ENCODE measurements at regions not wholly inside any gene's neighbourhood (a gene's known extent, or its start where the extent isn't known, plus 50 kb on each side); places are given as distances from the start of the nearest gene placed in this dataset.
"Not testable (repeated sequence)": the region's sequence is repeated elsewhere in the genome, so short reads cannot be mapped to it uniquely, and the experiment has no call there.

GRCh38 chr16:29320274-29320999 is 86.1 kb downstream of the NPIPB11 start:
- Mint-ChIP-seq H3K4me3 (no peak overlapping the region), H3K4me1 (peaks cover 0 to 5% of the 10 kb centered on the region in 2 donors), H3K27me3 (ENCODE audit: low read depth in 2 of 2) (no peaks in the 10 kb centered on the region), H3K27ac (no peak overlapping the region), H3K36me3 (no peaks in the 10 kb centered on the region), H3K9me3 (no peaks in the 10 kb centered on the region)
- Histone ChIP-seq H3K36me3 (ENCODE audit: control insufficient read depth, insufficient read depth, low read length) (no peaks in the 10 kb centered on the region), H3K27ac (ENCODE audit: low read length) (no peak overlapping the region), H3K27me3 (ENCODE audit: control insufficient read depth, insufficient read depth, low read length) (no peaks in the 10 kb centered on the region), H3K4me1 (ENCODE audit: control insufficient read depth, insufficient read depth, low read length) (no peaks in the 10 kb centered on the region), H3K9me3 (ENCODE audit: control insufficient read depth, insufficient read depth, low read length) (no peaks in the 10 kb centered on the region), H3K4me3 (ENCODE audit: low read length) (no peak overlapping the region)
- ATAC-seq (no peak), DNase-seq (no peak)
- TF ChIP-seq CTCF (IDR thresholded peaks at IDR 0.05), result no peak
- WGBS (ENCODE audit: insufficient coverage), result 89% methylated on average over 13 of the region's 14 CpGs
- intact Hi-C loops (cut with micrococcal nuclease), result no loop called here

GRCh38 chr16:29319726-29320125 is 86.8 kb downstream of the NPIPB11 start:
- WGBS (ENCODE audit: insufficient coverage), result 96% methylated on average over 10 of the region's 10 CpGs
- Histone ChIP-seq H3K27me3 (ENCODE audit: control insufficient read depth, insufficient read depth, low read length) (no peaks in the 10 kb centered on the region), H3K27ac (ENCODE audit: low read length) (no peak overlapping the region), H3K36me3 (ENCODE audit: control insufficient read depth, insufficient read depth, low read length) (no peaks in the 10 kb centered on the region), H3K4me1 (ENCODE audit: control insufficient read depth, insufficient read depth, low read length) (no peaks in the 10 kb centered on the region), H3K4me3 (ENCODE audit: low read length) (no peak overlapping the region), H3K9me3 (ENCODE audit: control insufficient read depth, insufficient read depth, low read length) (no peaks in the 10 kb centered on the region)
- Mint-ChIP-seq H3K4me1 (peaks cover 0 to 5% of the 10 kb centered on the region in 2 donors), H3K4me3 (no peak overlapping the region), H3K27ac (no peak overlapping the region), H3K9me3 (no peaks in the 10 kb centered on the region), H3K27me3 (ENCODE audit: low read depth in 2 of 2) (no peaks in the 10 kb centered on the region), H3K36me3 (no peaks in the 10 kb centered on the region)
- no peak for DNase-seq
- intact Hi-C loops (cut with micrococcal nuclease), result no loop called here
- ATAC-seq, result no peak
- TF ChIP-seq CTCF (IDR thresholded peaks at IDR 0.05), result no peak

GRCh38 chr16:29318561-29318968 is 87.9 kb downstream of the NPIPB11 start:
- H3K4me1 Mint-ChIP-seq; H3K27me3 Mint-ChIP-seq (ENCODE audit: low read depth in 2 of 2); H3K36me3 ChIP-seq (ENCODE audit: control insufficient read depth, insufficient read depth, low read length); intact Hi-C loops (cut with micrococcal nuclease); H3K4me3 Mint-ChIP-seq; H3K9me3 Mint-ChIP-seq; H3K9me3 ChIP-seq (ENCODE audit: control insufficient read depth, insufficient read depth, low read length); DNase-seq; H3K27ac Mint-ChIP-seq; H3K36me3 Mint-ChIP-seq; H3K4me1 ChIP-seq (ENCODE audit: control insufficient read depth, insufficient read depth, low read length); H3K27me3 ChIP-seq (ENCODE audit: control insufficient read depth, insufficient read depth, low read length); H3K27ac ChIP-seq (ENCODE audit: low read length); H3K4me3 ChIP-seq (ENCODE audit: low read length): not testable (repeated sequence)
- WGBS (ENCODE audit: insufficient coverage), result 65% methylated on average over 10 of the region's 10 CpGs
- ATAC-seq, result peak; percentile 29 to 55 (median 43)

- no peak for TF ChIP-seq CTCF (IDR thresholded peaks at IDR 0.05)
- 97% methylated on average over 15 of the region's 16 CpGs for WGBS (ENCODE audit: insufficient coverage)
- H3K27me3 ChIP-seq (ENCODE audit: control insufficient read depth, insufficient read depth, low read length), result no peaks in the 10 kb centered on the region
- no peaks in the 10 kb centered on the region for H3K27me3 Mint-ChIP-seq (ENCODE audit: low read depth in 2 of 2)
- no peaks in the 10 kb centered on the region for H3K9me3 Mint-ChIP-seq
- DNase-seq, result no peak
- intact Hi-C loops (cut with micrococcal nuclease), result no loop called here
- no peaks in the 10 kb centered on the region for H3K9me3 ChIP-seq (ENCODE audit: control insufficient read depth, insufficient read depth, low read length)
- H3K27ac Mint-ChIP-seq, result no peak overlapping the region
- H3K4me3 ChIP-seq (ENCODE audit: low read length), result no peak overlapping the region
- ATAC-seq, result peak in 1 of 3 donors; percentile 60
- no peaks in the 10 kb centered on the region for H3K36me3 ChIP-seq (ENCODE audit: control insufficient read depth, insufficient read depth, low read length)
- H3K4me1 ChIP-seq (ENCODE audit: control insufficient read depth, insufficient read depth, low read length), result no peaks in the 10 kb centered on the region
- no peaks in the 10 kb centered on the region for H3K4me1 Mint-ChIP-seq
- H3K27ac ChIP-seq (ENCODE audit: low read length), result no peak overlapping the region
- no peak overlapping the region for H3K4me3 Mint-ChIP-seq
- no peaks in the 10 kb centered on the region for H3K36me3 Mint-ChIP-seq
Measured at GRCh38 chr16:29318037-29318436, 88.5 kb downstream of the NPIPB11 start.
